ENCODE measurements at regions not wholly inside any gene's neighbourhood (a gene's known extent, or its start where the extent isn't known, plus 50 kb on each side); places are given as distances from the start of the nearest gene placed in this dataset.
"Not testable (repeated sequence)": the region's sequence is repeated elsewhere in the genome, so short reads cannot be mapped to it uniquely, and the experiment has no call there.

- H3K79me2 ChIP-seq (replicated peaks; ENCODE audit: insufficient read depth, low read length): no peaks in the 10 kb centered on the region
These were observed 152.4 kb upstream of the SMIM30 start for GRCh38 chr7:113270790-113271189.

GRCh38 chr7:113269592-113269991 is 151.2 kb upstream of the SMIM30 start:
- not testable (repeated sequence) for H3K4me2 ChIP-seq (ENCODE audit: low read length); H3F3A ChIP-seq (ENCODE audit: insufficient read depth, low read length, poor library complexity, severe bottlenecking); H2AFZ ChIP-seq (ENCODE audit: low read depth, low read length); H3K79me2 ChIP-seq (replicated peaks; ENCODE audit: insufficient read depth, low read length); H3K9me3 ChIP-seq (ENCODE audit: low read length); H3K9me2 ChIP-seq (ENCODE audit: insufficient read depth, low read length); H3K4me3 ChIP-seq (ENCODE audit: low read length); H4K20me1 ChIP-seq (ENCODE audit: insufficient read depth); H3K36me3 ChIP-seq (ENCODE audit: insufficient read depth, low read length); H3K9ac ChIP-seq (ENCODE audit: low read length); H3K27me3 ChIP-seq (ENCODE audit: insufficient read depth, low read depth, low read length); H3K27ac ChIP-seq (ENCODE audit: low read length)

More at GRCh38 chr7:113270790-113271189, 152.4 kb upstream of the SMIM30 start:
- Histone ChIP-seq H2AFZ (ENCODE audit: low read depth, low read length) (no peak overlapping the region), H3K9ac (ENCODE audit: low read length) (no peak overlapping the region), H3K27ac (ENCODE audit: low read length) (no peak overlapping the region), H3K4me3 (ENCODE audit: low read length) (no peak overlapping the region), H3K36me3 (ENCODE audit: insufficient read depth, low read length) (no peaks in the 10 kb centered on the region), H3F3A (ENCODE audit: insufficient read depth, low read length, poor library complexity, severe bottlenecking) (no peaks in the 10 kb centered on the region), H3K4me2 (ENCODE audit: low read length) (no peak overlapping the region), H3K9me2 (ENCODE audit: insufficient read depth, low read length) (no peaks in the 10 kb centered on the region), H3K9me3 (ENCODE audit: low read length) (peaks cover 3% of the 10 kb centered on the region), H4K20me1 (ENCODE audit: insufficient read depth) (no peaks in the 10 kb centered on the region), H3K27me3 (ENCODE audit: insufficient read depth, low read depth, low read length) (no peaks in the 10 kb centered on the region)
- TF ChIP-seq CTCF (IDR thresholded peaks at IDR 0.05; ENCODE audit: poor library complexity, severe bottlenecking) (no peak), SMC3 (conservative IDR thresholded peaks at IDR 0.05; ENCODE audit: poor library complexity) (no peak), EZH2 (IDR thresholded peaks at IDR 0.05; ENCODE audit: borderline replicate concordance, insufficient read depth, low read length, poor library complexity, severe bottlenecking) (no peak), RAD21 (conservative IDR thresholded peaks at IDR 0.05) (no peak), TAF1 (IDR thresholded peaks at IDR 0.05; ENCODE audit: low read depth) (no peak), MXI1 (conservative IDR thresholded peaks at IDR 0.05; ENCODE audit: poor library complexity, severe bottlenecking) (no peak), EP300 (conservative IDR thresholded peaks at IDR 0.05; ENCODE audit: poor library complexity, severe bottlenecking) (no peak), POLR2AphosphoS5 (IDR thresholded peaks at IDR 0.05) (no peak)
- TF ChIP-seq, protein P1, sequence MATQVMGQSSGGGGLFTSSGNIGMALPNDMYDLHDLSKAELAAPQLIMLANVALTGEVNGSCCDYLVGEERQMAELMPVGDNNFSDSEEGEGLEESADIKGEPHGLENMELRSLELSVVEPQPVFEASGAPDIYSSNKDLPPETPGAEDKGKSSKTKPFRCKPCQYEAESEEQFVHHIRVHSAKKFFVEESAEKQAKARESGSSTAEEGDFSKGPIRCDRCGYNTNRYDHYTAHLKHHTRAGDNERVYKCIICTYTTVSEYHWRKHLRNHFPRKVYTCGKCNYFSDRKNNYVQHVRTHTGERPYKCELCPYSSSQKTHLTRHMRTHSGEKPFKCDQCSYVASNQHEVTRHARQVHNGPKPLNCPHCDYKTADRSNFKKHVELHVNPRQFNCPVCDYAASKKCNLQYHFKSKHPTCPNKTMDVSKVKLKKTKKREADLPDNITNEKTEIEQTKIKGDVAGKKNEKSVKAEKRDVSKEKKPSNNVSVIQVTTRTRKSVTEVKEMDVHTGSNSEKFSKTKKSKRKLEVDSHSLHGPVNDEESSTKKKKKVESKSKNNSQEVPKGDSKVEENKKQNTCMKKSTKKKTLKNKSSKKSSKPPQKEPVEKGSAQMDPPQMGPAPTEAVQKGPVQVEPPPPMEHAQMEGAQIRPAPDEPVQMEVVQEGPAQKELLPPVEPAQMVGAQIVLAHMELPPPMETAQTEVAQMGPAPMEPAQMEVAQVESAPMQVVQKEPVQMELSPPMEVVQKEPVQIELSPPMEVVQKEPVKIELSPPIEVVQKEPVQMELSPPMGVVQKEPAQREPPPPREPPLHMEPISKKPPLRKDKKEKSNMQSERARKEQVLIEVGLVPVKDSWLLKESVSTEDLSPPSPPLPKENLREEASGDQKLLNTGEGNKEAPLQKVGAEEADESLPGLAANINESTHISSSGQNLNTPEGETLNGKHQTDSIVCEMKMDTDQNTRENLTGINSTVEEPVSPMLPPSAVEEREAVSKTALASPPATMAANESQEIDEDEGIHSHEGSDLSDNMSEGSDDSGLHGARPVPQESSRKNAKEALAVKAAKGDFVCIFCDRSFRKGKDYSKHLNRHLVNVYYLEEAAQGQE (IDR thresholded peaks at IDR 0.05; ENCODE audit: borderline replicate concordance): no peak

- H3K4me2 ChIP-seq (ENCODE audit: low read length): no peak overlapping the region
- TF ChIP-seq POLR2AphosphoS5 (IDR thresholded peaks at IDR 0.05): no peak
- no peak for TF ChIP-seq TAF1 (IDR thresholded peaks at IDR 0.05; ENCODE audit: low read depth)
- no peak for TF ChIP-seq MXI1 (conservative IDR thresholded peaks at IDR 0.05; ENCODE audit: poor library complexity, severe bottlenecking)
- TF ChIP-seq RAD21 (conservative IDR thresholded peaks at IDR 0.05): no peak
- no peak for TF ChIP-seq SMC3 (conservative IDR thresholded peaks at IDR 0.05; ENCODE audit: poor library complexity)
- TF ChIP-seq, protein P1 (IDR thresholded peaks at IDR 0.05; ENCODE audit: borderline replicate concordance): no peak
- TF ChIP-seq EZH2 (IDR thresholded peaks at IDR 0.05; ENCODE audit: borderline replicate concordance, insufficient read depth, low read length, poor library complexity, severe bottlenecking): no peak
- no peak for TF ChIP-seq CTCF (IDR thresholded peaks at IDR 0.05; ENCODE audit: poor library complexity, severe bottlenecking)
- no peak for TF ChIP-seq EP300 (conservative IDR thresholded peaks at IDR 0.05; ENCODE audit: poor library complexity, severe bottlenecking)
These were observed 150.4 kb upstream of the SMIM30 start for GRCh38 chr7:113268757-113269156.

More at GRCh38 chr7:113268757-113269156, 150.4 kb upstream of the SMIM30 start:
- Histone ChIP-seq H3F3A (ENCODE audit: insufficient read depth, low read length, poor library complexity, severe bottlenecking) (no peaks in the 10 kb centered on the region), H3K9ac (ENCODE audit: low read length) (no peak overlapping the region), H3K27me3 (ENCODE audit: insufficient read depth, low read depth, low read length) (no peaks in the 10 kb centered on the region), H3K27ac (ENCODE audit: low read length) (no peak overlapping the region), H3K4me3 (ENCODE audit: low read length) (no peak overlapping the region), H3K79me2 (replicated peaks; ENCODE audit: insufficient read depth, low read length) (no peaks in the 10 kb centered on the region), H2AFZ (ENCODE audit: low read depth, low read length) (no peak overlapping the region), H3K36me3 (ENCODE audit: insufficient read depth, low read length) (no peaks in the 10 kb centered on the region), H3K9me2 (ENCODE audit: insufficient read depth, low read length) (no peaks in the 10 kb centered on the region), H4K20me1 (ENCODE audit: insufficient read depth) (no peaks in the 10 kb centered on the region), H3K9me3 (ENCODE audit: low read length) (no peaks in the 10 kb centered on the region)
